Ishikawa (cell line): ENCODE measurements at regions not wholly inside any gene's neighbourhood (a gene's known extent, or its start where the extent isn't known, plus 50 kb on each side); places are given as distances from the start of the nearest gene placed in this dataset.

Experiments used
- TAF1 ChIP-seq: IDR thresholded peaks from 2 replicates; pipeline ENCODE4 v1.6.1; 2012; ENCODE audit warnings: low read depth, mild to moderate bottlenecking
- TF ChIP-seq, protein P1 (sequence below): IDR thresholded peaks from 2 replicates; pipeline ENCODE4 v1.6.1; 2012; ENCODE audit warnings: low read depth, mild to moderate bottlenecking

DNA sequence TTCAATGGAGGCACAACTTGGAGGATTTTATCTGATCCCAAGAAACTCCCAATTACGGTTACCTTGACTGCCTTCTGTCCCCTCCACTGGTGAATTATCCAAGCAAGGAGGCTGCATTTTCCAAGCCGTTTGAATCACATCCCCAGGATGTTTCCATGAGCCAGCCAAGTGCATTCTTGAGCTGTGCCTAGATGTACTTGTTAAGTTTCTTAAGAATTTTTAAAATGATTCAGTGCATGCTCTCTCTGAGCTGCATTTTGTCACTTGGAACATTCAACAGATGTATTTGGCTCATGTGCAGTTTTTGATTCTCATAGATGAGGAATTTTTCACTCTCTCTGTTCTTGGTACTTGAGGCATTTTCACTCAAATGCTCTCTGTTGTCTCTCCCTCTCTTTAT, 202.6 kb upstream of the MYOCD start:
- TF ChIP-seq TAF1: no peak
- TF ChIP-seq, protein P1, sequence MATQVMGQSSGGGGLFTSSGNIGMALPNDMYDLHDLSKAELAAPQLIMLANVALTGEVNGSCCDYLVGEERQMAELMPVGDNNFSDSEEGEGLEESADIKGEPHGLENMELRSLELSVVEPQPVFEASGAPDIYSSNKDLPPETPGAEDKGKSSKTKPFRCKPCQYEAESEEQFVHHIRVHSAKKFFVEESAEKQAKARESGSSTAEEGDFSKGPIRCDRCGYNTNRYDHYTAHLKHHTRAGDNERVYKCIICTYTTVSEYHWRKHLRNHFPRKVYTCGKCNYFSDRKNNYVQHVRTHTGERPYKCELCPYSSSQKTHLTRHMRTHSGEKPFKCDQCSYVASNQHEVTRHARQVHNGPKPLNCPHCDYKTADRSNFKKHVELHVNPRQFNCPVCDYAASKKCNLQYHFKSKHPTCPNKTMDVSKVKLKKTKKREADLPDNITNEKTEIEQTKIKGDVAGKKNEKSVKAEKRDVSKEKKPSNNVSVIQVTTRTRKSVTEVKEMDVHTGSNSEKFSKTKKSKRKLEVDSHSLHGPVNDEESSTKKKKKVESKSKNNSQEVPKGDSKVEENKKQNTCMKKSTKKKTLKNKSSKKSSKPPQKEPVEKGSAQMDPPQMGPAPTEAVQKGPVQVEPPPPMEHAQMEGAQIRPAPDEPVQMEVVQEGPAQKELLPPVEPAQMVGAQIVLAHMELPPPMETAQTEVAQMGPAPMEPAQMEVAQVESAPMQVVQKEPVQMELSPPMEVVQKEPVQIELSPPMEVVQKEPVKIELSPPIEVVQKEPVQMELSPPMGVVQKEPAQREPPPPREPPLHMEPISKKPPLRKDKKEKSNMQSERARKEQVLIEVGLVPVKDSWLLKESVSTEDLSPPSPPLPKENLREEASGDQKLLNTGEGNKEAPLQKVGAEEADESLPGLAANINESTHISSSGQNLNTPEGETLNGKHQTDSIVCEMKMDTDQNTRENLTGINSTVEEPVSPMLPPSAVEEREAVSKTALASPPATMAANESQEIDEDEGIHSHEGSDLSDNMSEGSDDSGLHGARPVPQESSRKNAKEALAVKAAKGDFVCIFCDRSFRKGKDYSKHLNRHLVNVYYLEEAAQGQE: no peak
